ENCODE measurements at regions not wholly inside any gene's neighbourhood (a gene's known extent, or its start where the extent isn't known, plus 50 kb on each side); places are given as distances from the start of the nearest gene placed in this dataset.
"Not testable (repeated sequence)": the region's sequence is repeated elsewhere in the genome, so short reads cannot be mapped to it uniquely, and the experiment has no call there.

DNA sequence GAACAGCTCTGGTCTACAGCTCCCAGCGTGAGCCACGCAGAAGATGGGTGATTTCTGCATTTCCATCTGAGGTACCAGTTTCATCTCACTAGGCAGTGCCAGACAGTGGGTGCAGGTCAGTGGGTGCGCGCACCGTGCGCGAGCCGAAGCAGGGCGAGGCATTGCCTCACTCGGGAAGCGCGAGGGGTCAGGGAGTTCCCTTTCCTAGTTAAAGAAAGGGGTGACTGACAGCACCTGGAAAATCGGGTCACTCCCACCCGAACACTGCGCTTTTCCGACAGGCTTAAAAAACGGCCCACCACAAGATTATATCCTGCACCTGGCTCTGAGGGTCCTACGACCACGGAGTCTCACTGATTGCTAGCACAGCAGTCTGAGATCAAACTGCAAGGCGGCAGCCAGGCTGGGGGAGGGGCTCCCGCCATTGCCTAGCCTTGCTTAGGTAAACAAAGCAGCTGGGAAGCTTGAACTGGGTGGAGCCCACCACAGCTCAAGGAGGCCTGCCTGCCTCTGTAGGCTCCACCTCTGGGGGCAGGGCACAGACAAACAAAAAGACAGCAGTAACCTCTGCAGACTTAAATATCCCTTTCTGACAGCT, 325.0 kb upstream of the CHST9 start:
- TF ChIP-seq, protein P1, sequence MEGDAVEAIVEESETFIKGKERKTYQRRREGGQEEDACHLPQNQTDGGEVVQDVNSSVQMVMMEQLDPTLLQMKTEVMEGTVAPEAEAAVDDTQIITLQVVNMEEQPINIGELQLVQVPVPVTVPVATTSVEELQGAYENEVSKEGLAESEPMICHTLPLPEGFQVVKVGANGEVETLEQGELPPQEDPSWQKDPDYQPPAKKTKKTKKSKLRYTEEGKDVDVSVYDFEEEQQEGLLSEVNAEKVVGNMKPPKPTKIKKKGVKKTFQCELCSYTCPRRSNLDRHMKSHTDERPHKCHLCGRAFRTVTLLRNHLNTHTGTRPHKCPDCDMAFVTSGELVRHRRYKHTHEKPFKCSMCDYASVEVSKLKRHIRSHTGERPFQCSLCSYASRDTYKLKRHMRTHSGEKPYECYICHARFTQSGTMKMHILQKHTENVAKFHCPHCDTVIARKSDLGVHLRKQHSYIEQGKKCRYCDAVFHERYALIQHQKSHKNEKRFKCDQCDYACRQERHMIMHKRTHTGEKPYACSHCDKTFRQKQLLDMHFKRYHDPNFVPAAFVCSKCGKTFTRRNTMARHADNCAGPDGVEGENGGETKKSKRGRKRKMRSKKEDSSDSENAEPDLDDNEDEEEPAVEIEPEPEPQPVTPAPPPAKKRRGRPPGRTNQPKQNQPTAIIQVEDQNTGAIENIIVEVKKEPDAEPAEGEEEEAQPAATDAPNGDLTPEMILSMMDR (IDR thresholded peaks at IDR 0.05): not testable (repeated sequence)
- TF ChIP-seq SIN3A (IDR thresholded peaks at IDR 0.05; ENCODE audit: borderline replicate concordance, insufficient read depth, low read depth, low read length): not testable (repeated sequence)

Measured in Panc1 (cell line).